GM12878 (cell line): ENCODE measurements at regions not wholly inside any gene's neighbourhood (a gene's known extent, or its start where the extent isn't known, plus 50 kb on each side); places are given as distances from the start of the nearest gene placed in this dataset.

ENCODE experiments used
- ATAC-seq: fragments of 200-7000 bp; cut with Tn5 transposase; 3 replicates; pipeline ENCODE4 v1.9.1; 2020; ENCODE audit warnings: mild to moderate bottlenecking, moderate library complexity
- BruUV-seq: library from RNA; stranded (reverse); fragments of 400-500 nt; replicated peaks from 2 replicates; lab custom pipeline; 2021; lab: Mats Ljungman, UMichigan
- CTCF ChIA-PET: fragments of 300-600 bp; sonication (Branson Sonifier 250); formaldehyde crosslinking; extraction: SDS; loops from one replicate; lab custom pipeline; 2021; ENCODE audit warnings: inconsistent platforms; lab: Yijun Ruan, JAX
- POLR2A ChIA-PET: fragments of 350-600 bp; formaldehyde crosslinking; extraction: SDS; loops from one replicate; lab custom pipeline; 2021; ENCODE audit warnings: inconsistent platforms; lab: Charles Lee
- RAD21 ChIA-PET: fragments of 300-600 bp; sonication (Branson Sonifier 250); formaldehyde crosslinking; loops from one replicate; lab custom pipeline; 2023; ENCODE audit warnings: antibody characterized with exemption; ENCODE audit not compliant: unreplicated experiment; lab: Charles Lee
- SMC1A ChIA-PET: fragments of 300-600 bp; sonication (Branson Sonifier 250); formaldehyde crosslinking; loops from one replicate; lab custom pipeline; 2023; ENCODE audit not compliant: unreplicated experiment, uncharacterized antibody; lab: Charles Lee
- DNase-seq: peaks from one replicate; pipeline ENCODE4 v3.0.0-alpha.2; 2011; ENCODE audit warnings: low read depth, low spot score
- FAIRE-seq: peaks from 3 replicates; lab custom pipeline; 2011; peaks lifted over from hg19 to GRCh38; lab: Jason Lieb, UNC
- H2AFZ ChIP-seq: 2 replicates; pipeline ENCODE4 v1.6.0; 2011; ENCODE audit warnings: low read depth, low read length, control low read depth; ENCODE audit not compliant: control insufficient read depth
- H3K27ac ChIP-seq: 2 replicates; pipeline ENCODE4 v1.5.1; 2011; ENCODE audit warnings: control low read depth; ENCODE audit not compliant: control insufficient read depth, insufficient read depth
- H3K27me3 ChIP-seq, 2 experiments: replicated peaks in 1 of 2; 2 replicates each; pipeline versions ENCODE4 v1.6.0 to v1.6.1; 2011; ENCODE audit warnings: low read length in 1 of 2; ENCODE audit not compliant: control insufficient read depth in 2 of 2, insufficient read depth in 2 of 2
- H3K36me3 ChIP-seq, 2 experiments: 2 replicates each; pipeline ENCODE4 v1.5.1; 2011; ENCODE audit warnings: low read length in 1 of 2; ENCODE audit not compliant: control insufficient read depth in 2 of 2, insufficient read depth in 2 of 2
- H3K4me1 ChIP-seq: 2 replicates; pipeline ENCODE4 v1.6.1; 2011; ENCODE audit warnings: mild to moderate bottlenecking, low read length, moderate library complexity, mixed read lengths; ENCODE audit not compliant: control insufficient read depth, insufficient read depth
- H3K4me2 ChIP-seq: 2 replicates; pipeline ENCODE4 v1.6.0; 2011; ENCODE audit warnings: control low read depth; ENCODE audit not compliant: control insufficient read depth, insufficient read depth
- H3K4me3 ChIP-seq: fragments of 200-600 bp; sonication (generic); 2 replicates; pipeline ENCODE4 v1.5.1; 2016
- H3K79me2 ChIP-seq: 2 replicates; pipeline ENCODE4 v1.6.0; 2011; ENCODE audit warnings: low read length; ENCODE audit not compliant: control insufficient read depth, insufficient read depth
- H3K9ac ChIP-seq: 2 replicates; pipeline ENCODE4 v1.8.0; 2011; ENCODE audit warnings: low read length, control low read depth, mixed read lengths; ENCODE audit not compliant: control insufficient read depth, insufficient read depth
- H3K9me3 ChIP-seq: replicated peaks from 3 replicates; pipeline ENCODE4 v1.5.1; 2011; ENCODE audit warnings: mild to moderate bottlenecking, low read length; ENCODE audit not compliant: control insufficient read depth, insufficient read depth
- H4K20me1 ChIP-seq: 2 replicates; pipeline ENCODE4 v1.6.0; 2011; ENCODE audit not compliant: control insufficient read depth, insufficient read depth
- BACH1 ChIP-seq: fragments of 450-650 bp; IDR thresholded peaks from 2 replicates; pipeline ENCODE4 v1.6.1; 2017; ENCODE audit warnings: mild to moderate bottlenecking, borderline replicate concordance
- CHD1 ChIP-seq: IDR thresholded peaks from 2 replicates; pipeline ENCODE4 v1.6.1; 2012; ENCODE audit warnings: low read depth, low read length, improper control_type of control experiment
- CREB1 ChIP-seq: IDR thresholded peaks from 2 replicates; pipeline ENCODE4 v1.6.1; 2012; ENCODE audit warnings: low read depth, mild to moderate bottlenecking, inconsistent platforms
- ETV6 ChIP-seq, 2 experiments: fragments of 450-650 bp in 1 of 2; IDR thresholded peaks in 1 of 2; conservative IDR thresholded peaks in 1 of 2; 2 replicates each; pipeline ENCODE4 v1.6.1; 2014; ENCODE audit warnings: antibody characterized with exemption in 1 of 2, borderline replicate concordance in 1 of 2, low read depth in 1 of 2, mild to moderate bottlenecking in 1 of 2, moderate library complexity in 1 of 2
- GATAD2B ChIP-seq: fragments of 450-650 bp; conservative IDR thresholded peaks from 2 replicates; pipeline ENCODE4 v1.6.1; 2017; ENCODE audit warnings: low read depth, mild to moderate bottlenecking, moderate library complexity
- IKZF2 ChIP-seq, 2 experiments: fragments of 450-650 bp; IDR thresholded peaks; 2 replicates each; pipeline ENCODE4 v1.6.1; 2017; ENCODE audit warnings: mild to moderate bottlenecking in 2 of 2, moderate library complexity in 2 of 2
- JUNB ChIP-seq: IDR thresholded peaks from 2 replicates; pipeline ENCODE4 v1.6.1; 2016; ENCODE audit warnings: antibody characterized with exemption, mild to moderate bottlenecking
- KAT2A ChIP-seq: conservative IDR thresholded peaks from 2 replicates; pipeline ENCODE4 v1.6.1; 2011; ENCODE audit warnings: low read depth, low read length; ENCODE audit not compliant: control insufficient read depth
- MYB ChIP-seq: fragments of 150-350 bp; IDR thresholded peaks from 2 replicates; pipeline ENCODE4 v1.6.1; 2014; ENCODE audit warnings: mild to moderate bottlenecking, low read depth, low read length, borderline replicate concordance
- POLR2A ChIP-seq: IDR thresholded peaks from 2 replicates; pipeline ENCODE4 v1.6.1; 2011; ENCODE audit warnings: low read depth, mild to moderate bottlenecking, low read length
- RAD21 ChIP-seq: IDR thresholded peaks from 2 replicates; pipeline ENCODE4 v1.6.1; 2011; ENCODE audit warnings: mild to moderate bottlenecking, low read depth, low read length, moderate library complexity; ENCODE audit not compliant: insufficient read depth
- RFX5 ChIP-seq: IDR thresholded peaks from 2 replicates; pipeline ENCODE4 v1.6.1; 2011; ENCODE audit warnings: low read depth, low read length, improper control_type of control experiment
- SMC3 ChIP-seq: IDR thresholded peaks from 2 replicates; pipeline ENCODE4 v1.6.1; 2011; ENCODE audit warnings: low read length, improper control_type of control experiment, borderline replicate concordance
- SREBF2 ChIP-seq: IDR thresholded peaks from 2 replicates; pipeline ENCODE4 v1.6.1; 2012; ENCODE audit warnings: mild to moderate bottlenecking, low read length
- SUZ12 ChIP-seq: fragments of 200-600 bp; sonication (generic); IDR thresholded peaks from one replicate; pipeline ENCODE4 v1.6.1; 2018; ENCODE audit warnings: antibody characterized with exemption, mild to moderate bottlenecking; ENCODE audit not compliant: unreplicated experiment
- YY1 ChIP-seq: IDR thresholded peaks from 2 replicates; pipeline ENCODE4 v1.6.1; 2011; ENCODE audit warnings: low read depth, mild to moderate bottlenecking, low read length
- in situ Hi-C: fragments of 300-500 bp; cut with MboI; formaldehyde crosslinking; loops from 9 replicates; pipeline ENCODE4 v1.14.3; 2018; ENCODE audit warnings: mixed read lengths
- intact Hi-C: fragments of 100-400 bp; cut with micrococcal nuclease; formaldehyde crosslinking; loops from one replicate; pipeline ENCODE4 v1.14.2; 2022; ENCODE audit not compliant: unreplicated experiment
- TF ChIP-seq, protein P1 (sequence below): fragments of 450-650 bp; IDR thresholded peaks from 2 replicates; pipeline ENCODE4 v1.6.1; 2016; ENCODE audit warnings: mild to moderate bottlenecking
- TF ChIP-seq, protein P2 (sequence below): IDR thresholded peaks from 2 replicates; pipeline ENCODE4 v1.6.1; 2011; ENCODE audit warnings: low read depth, low read length, improper control_type of control experiment, borderline replicate concordance
- TF ChIP-seq, protein P3 (sequence below): IDR thresholded peaks from 2 replicates; pipeline ENCODE4 v1.6.1; 2012; ENCODE audit warnings: mild to moderate bottlenecking, low read depth, low read length
- TF ChIP-seq, protein P4 (sequence below): fragments of 150-350 bp; IDR thresholded peaks from 2 replicates; pipeline ENCODE4 v1.6.1; 2014; ENCODE audit warnings: mild to moderate bottlenecking, low read depth, low read length

- ChIA-PET POLR2A (no interaction called here), RAD21 (no interaction called here), CTCF (interaction anchor here (0.9 kb wide), 1 partner anchor 14 kb away, joined by 3 read pairs; no protein-coding TSS in a partner anchor), SMC1A (interaction anchor here (0.6 kb wide), 1 partner anchor 212 kb away, joined by 3 read pairs; no protein-coding TSS in a partner anchor)
- no peak for ATAC-seq
- H3K9me3 ChIP-seq, result no peaks in the 10 kb centered on the region
- H3K4me2 ChIP-seq, result no peak overlapping the region
- no peaks in the 10 kb centered on the region for H3K4me1 ChIP-seq
- no peaks in the 10 kb centered on the region for H3K79me2 ChIP-seq
- in situ Hi-C loops, result no loop called here
- BruUV-seq, result no TSS peak
- no peak overlapping the region for H3K4me3 ChIP-seq
- FAIRE-seq, result no peak
- no peaks in the 10 kb centered on the region for H3K36me3 ChIP-seq
- peaks cover 0 to 12% of the 10 kb centered on the region in 2 experiments for H3K27me3 ChIP-seq
- no peak overlapping the region for H2AFZ ChIP-seq
- H4K20me1 ChIP-seq, result no peaks in the 10 kb centered on the region
- no peak overlapping the region for H3K9ac ChIP-seq
- TF ChIP-seq, protein P1, sequence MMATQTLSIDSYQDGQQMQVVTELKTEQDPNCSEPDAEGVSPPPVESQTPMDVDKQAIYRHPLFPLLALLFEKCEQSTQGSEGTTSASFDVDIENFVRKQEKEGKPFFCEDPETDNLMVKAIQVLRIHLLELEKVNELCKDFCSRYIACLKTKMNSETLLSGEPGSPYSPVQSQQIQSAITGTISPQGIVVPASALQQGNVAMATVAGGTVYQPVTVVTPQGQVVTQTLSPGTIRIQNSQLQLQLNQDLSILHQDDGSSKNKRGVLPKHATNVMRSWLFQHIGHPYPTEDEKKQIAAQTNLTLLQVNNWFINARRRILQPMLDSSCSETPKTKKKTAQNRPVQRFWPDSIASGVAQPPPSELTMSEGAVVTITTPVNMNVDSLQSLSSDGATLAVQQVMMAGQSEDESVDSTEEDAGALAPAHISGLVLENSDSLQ, result no peak
- TF ChIP-seq, protein P2, sequence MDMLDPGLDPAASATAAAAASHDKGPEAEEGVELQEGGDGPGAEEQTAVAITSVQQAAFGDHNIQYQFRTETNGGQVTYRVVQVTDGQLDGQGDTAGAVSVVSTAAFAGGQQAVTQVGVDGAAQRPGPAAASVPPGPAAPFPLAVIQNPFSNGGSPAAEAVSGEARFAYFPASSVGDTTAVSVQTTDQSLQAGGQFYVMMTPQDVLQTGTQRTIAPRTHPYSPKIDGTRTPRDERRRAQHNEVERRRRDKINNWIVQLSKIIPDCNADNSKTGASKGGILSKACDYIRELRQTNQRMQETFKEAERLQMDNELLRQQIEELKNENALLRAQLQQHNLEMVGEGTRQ, result no peak
- TF ChIP-seq YY1 (no peak), GATAD2B (no peak), KAT2A (no peak), SMC3 (no peak), POLR2A (no peak), IKZF2 (IDR thresholded peaks at IDR 0.05) (no peak), MYB (no peak), CHD1 (no peak), RAD21 (no peak), SREBF2 (no peak), SUZ12 (no peak), ETV6 (conservative IDR thresholded peaks at IDR 0.05 in 1 of 2, IDR thresholded peaks at IDR 0.05 in 1 of 2; ENCODE audit: borderline replicate concordance in 1 of 2, low read depth in 1 of 2) (no peak), CREB1 (no peak), BACH1 (no peak), RFX5 (no peak), JUNB (no peak)
- TF ChIP-seq, protein P3, sequence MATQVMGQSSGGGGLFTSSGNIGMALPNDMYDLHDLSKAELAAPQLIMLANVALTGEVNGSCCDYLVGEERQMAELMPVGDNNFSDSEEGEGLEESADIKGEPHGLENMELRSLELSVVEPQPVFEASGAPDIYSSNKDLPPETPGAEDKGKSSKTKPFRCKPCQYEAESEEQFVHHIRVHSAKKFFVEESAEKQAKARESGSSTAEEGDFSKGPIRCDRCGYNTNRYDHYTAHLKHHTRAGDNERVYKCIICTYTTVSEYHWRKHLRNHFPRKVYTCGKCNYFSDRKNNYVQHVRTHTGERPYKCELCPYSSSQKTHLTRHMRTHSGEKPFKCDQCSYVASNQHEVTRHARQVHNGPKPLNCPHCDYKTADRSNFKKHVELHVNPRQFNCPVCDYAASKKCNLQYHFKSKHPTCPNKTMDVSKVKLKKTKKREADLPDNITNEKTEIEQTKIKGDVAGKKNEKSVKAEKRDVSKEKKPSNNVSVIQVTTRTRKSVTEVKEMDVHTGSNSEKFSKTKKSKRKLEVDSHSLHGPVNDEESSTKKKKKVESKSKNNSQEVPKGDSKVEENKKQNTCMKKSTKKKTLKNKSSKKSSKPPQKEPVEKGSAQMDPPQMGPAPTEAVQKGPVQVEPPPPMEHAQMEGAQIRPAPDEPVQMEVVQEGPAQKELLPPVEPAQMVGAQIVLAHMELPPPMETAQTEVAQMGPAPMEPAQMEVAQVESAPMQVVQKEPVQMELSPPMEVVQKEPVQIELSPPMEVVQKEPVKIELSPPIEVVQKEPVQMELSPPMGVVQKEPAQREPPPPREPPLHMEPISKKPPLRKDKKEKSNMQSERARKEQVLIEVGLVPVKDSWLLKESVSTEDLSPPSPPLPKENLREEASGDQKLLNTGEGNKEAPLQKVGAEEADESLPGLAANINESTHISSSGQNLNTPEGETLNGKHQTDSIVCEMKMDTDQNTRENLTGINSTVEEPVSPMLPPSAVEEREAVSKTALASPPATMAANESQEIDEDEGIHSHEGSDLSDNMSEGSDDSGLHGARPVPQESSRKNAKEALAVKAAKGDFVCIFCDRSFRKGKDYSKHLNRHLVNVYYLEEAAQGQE, result no peak
- TF ChIP-seq, protein P4, sequence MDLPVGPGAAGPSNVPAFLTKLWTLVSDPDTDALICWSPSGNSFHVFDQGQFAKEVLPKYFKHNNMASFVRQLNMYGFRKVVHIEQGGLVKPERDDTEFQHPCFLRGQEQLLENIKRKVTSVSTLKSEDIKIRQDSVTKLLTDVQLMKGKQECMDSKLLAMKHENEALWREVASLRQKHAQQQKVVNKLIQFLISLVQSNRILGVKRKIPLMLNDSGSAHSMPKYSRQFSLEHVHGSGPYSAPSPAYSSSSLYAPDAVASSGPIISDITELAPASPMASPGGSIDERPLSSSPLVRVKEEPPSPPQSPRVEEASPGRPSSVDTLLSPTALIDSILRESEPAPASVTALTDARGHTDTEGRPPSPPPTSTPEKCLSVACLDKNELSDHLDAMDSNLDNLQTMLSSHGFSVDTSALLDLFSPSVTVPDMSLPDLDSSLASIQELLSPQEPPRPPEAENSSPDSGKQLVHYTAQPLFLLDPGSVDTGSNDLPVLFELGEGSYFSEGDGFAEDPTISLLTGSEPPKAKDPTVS, result no peak
- TF ChIP-seq, all 136 proteins: peak for 0
- DNase-seq, result no peak
- intact Hi-C loops, result no loop called here
- H3K27ac ChIP-seq, result no peak overlapping the region
Measured at GRCh38 chr10:114771749-114772148, 49.8 kb upstream of the FHIP2A start.
